K562 (cell line): ENCODE measurements at regions not wholly inside any gene's neighbourhood (a gene's known extent, or its start where the extent isn't known, plus 50 kb on each side); places are given as distances from the start of the nearest gene placed in this dataset.

Experiments used
- ATAC-seq: fragments of 200-7000 bp; cut with Tn5 transposase; 3 replicates; pipeline ENCODE4 v1.9.1; 2020; ENCODE audit warnings: moderate library complexity
- BruUV-seq: library from RNA; stranded (reverse); fragments of 400-500 nt; replicated peaks from 2 replicates; lab custom pipeline; 2021; lab: Mats Ljungman, UMichigan
- CTCF ChIA-PET: fragments of 300-600 bp; formaldehyde crosslinking; extraction: SDS; loops from one replicate; lab custom pipeline; 2021; ENCODE audit warnings: low intra/inter-chr PET ratio; lab: Yijun Ruan, JAX
- POLR2A ChIA-PET: fragments of 300-600, 350-650 bp; sonication (Branson Sonifier 250); formaldehyde crosslinking; extraction: SDS; loops from one replicate; lab custom pipeline; 2021; ENCODE audit warnings: antibody characterized with exemption, inconsistent platforms; lab: Yijun Ruan, JAX
- DNase-seq, 4 experiments: peaks; one replicate each; pipeline versions ENCODE4 v3.0.0 to v3.0.0-alpha.2; 2011 to 2018; ENCODE audit warnings: low spot score in 3 of 4, mixed read lengths in 3 of 4; ENCODE audit errors: extremely low read depth in 1 of 4
- FAIRE-seq: peaks from 2 replicates; lab custom pipeline; 2011; peaks lifted over from hg19 to GRCh38; lab: Jason Lieb, UNC
- H2AFZ ChIP-seq: 2 replicates; pipeline ENCODE4 v1.6.0; 2011; ENCODE audit warnings: low read depth, low read length, control low read depth, inconsistent platforms
- H3K27ac ChIP-seq: fragments of 200-600 bp; 3 replicates; pipeline ENCODE4 v1.8.0; 2011; ENCODE audit warnings: low read depth, mild to moderate bottlenecking, control low read depth, inconsistent platforms, low read length, moderate library complexity, mixed read lengths; ENCODE audit errors: extremely low read depth
- H3K27me3 ChIP-seq, 2 experiments: fragments of 300-600 bp in 1 of 2; 2 replicates in 1 of 2; 3 replicates in 1 of 2; pipeline versions ENCODE4 v1.6.0 to v1.8.0; 2011; ENCODE audit warnings: inconsistent platforms in 2 of 2, low read length in 2 of 2, mild to moderate bottlenecking in 1 of 2, mixed read lengths in 1 of 2, moderate library complexity in 1 of 2; ENCODE audit not compliant: control insufficient read depth in 2 of 2, insufficient read depth in 2 of 2
- H3K36me3 ChIP-seq: fragments of 300-600 bp; 3 replicates; pipeline ENCODE4 v1.8.0; 2011; ENCODE audit warnings: mild to moderate bottlenecking, low read length, inconsistent platforms; ENCODE audit not compliant: control insufficient read depth, insufficient read depth
- H3K4me1 ChIP-seq, 2 experiments: fragments of 200-600 bp in 1 of 2; replicated peaks in 1 of 2; 2 replicates in 1 of 2; 3 replicates in 1 of 2; pipeline versions ENCODE4 v1.5.1 to v1.8.0; 2011; ENCODE audit warnings: inconsistent platforms in 2 of 2, low read length in 2 of 2, mild to moderate bottlenecking in 1 of 2, mixed read lengths in 1 of 2, moderate library complexity in 1 of 2; ENCODE audit not compliant: control insufficient read depth in 2 of 2, insufficient read depth in 2 of 2
- H3K4me2 ChIP-seq: 2 replicates; pipeline ENCODE4 v1.6.1; 2011; ENCODE audit warnings: low read length, control low read depth, inconsistent platforms, mixed read lengths; ENCODE audit not compliant: insufficient read depth
- H3K4me3 ChIP-seq: fragments of 200-600 bp; sonication (generic), shearing (Covaris generic); 2 replicates; pipeline ENCODE4 v1.5.1; 2016; ENCODE audit warnings: control low read depth, inconsistent platforms
- H3K79me2 ChIP-seq: fragments of 200-600 bp; 3 replicates; pipeline ENCODE4 v1.8.0; 2011; ENCODE audit warnings: low read length, inconsistent platforms; ENCODE audit not compliant: control insufficient read depth, insufficient read depth
- H3K9ac ChIP-seq, 2 experiments: 2 replicates each; pipeline versions ENCODE4 v1.6.0 to v1.6.1; 2011; ENCODE audit warnings: low read depth in 2 of 2, low read length in 2 of 2, control low read depth in 1 of 2, inconsistent platforms in 1 of 2, mild to moderate bottlenecking in 1 of 2, mixed read lengths in 1 of 2; ENCODE audit not compliant: insufficient read depth in 1 of 2
- H3K9me1 ChIP-seq: one replicate; pipeline ENCODE4 v1.6.0; 2011; ENCODE audit warnings: inconsistent platforms, mild to moderate bottlenecking, low read length, moderate library complexity; ENCODE audit not compliant: control insufficient read depth, insufficient read depth
- H3K9me3 ChIP-seq: replicated peaks from 2 replicates; pipeline ENCODE4 v1.5.1; 2011; ENCODE audit warnings: low read depth, low read length, inconsistent platforms; ENCODE audit not compliant: control insufficient read depth, insufficient read depth
- H4K20me1 ChIP-seq: replicated peaks from 2 replicates; pipeline ENCODE4 v1.6.1; 2011; ENCODE audit warnings: low read length, inconsistent platforms, mixed read lengths; ENCODE audit not compliant: control insufficient read depth, insufficient read depth
- BRD4 ChIP-seq: fragments of 200-600 bp; sonication (generic); IDR thresholded peaks from 2 replicates; pipeline ENCODE4 v1.6.1; 2017; ENCODE audit warnings: inconsistent platforms
- CBFA2T3 ChIP-seq: fragments of 450-650 bp; IDR thresholded peaks from 2 replicates; pipeline ENCODE4 v1.6.1; 2017
- CCAR2 ChIP-seq: fragments of 200-400 bp; formaldehyde crosslinking; IDR thresholded peaks from 2 replicates; pipeline ENCODE4 v1.6.1; 2017; ENCODE audit warnings: mild to moderate bottlenecking, low read depth, low read length
- CTCF ChIP-seq, 3 experiments: IDR thresholded peaks in 2 of 3; conservative IDR thresholded peaks in 1 of 3; 2 replicates each; pipeline ENCODE4 v1.5.1; 2011 to 2012; ENCODE audit warnings: low read length in 3 of 3, mild to moderate bottlenecking in 3 of 3, control low read depth in 2 of 3, improper control_type of control experiment in 1 of 3, inconsistent platforms in 1 of 3, low read depth in 1 of 3, mixed read lengths in 1 of 3, moderate library complexity in 1 of 3; ENCODE audit not compliant: insufficient read depth in 2 of 3
- KLF1 ChIP-seq: fragments of 450-650 bp; IDR thresholded peaks from 2 replicates; pipeline ENCODE4 v1.6.1; 2016; ENCODE audit warnings: missing genetic modification characterization, missing compliant biosample characterization
- PATZ1 ChIP-seq: fragments of 250-450 bp; sonication (Bioruptor Pico); IDR thresholded peaks from 2 replicates; pipeline ENCODE4 v1.5.0; 2020; ENCODE audit warnings: mild to moderate bottlenecking, borderline replicate concordance
- ZNF174 ChIP-seq: fragments of 250-450 bp; sonication (Bioruptor Pico); IDR thresholded peaks from 2 replicates; pipeline ENCODE4 v1.4.0; 2020; ENCODE audit warnings: mild to moderate bottlenecking
- WGBS: fragments of 100-300 bp; shearing (Covaris generic); methylation state at CpG from one replicate; pipeline ENCODE4 v1.1.6; 2016; ENCODE audit warnings: low coverage, mixed read lengths; ENCODE audit not compliant: insufficient coverage; ENCODE audit errors: missing lambda C conversion rate; 5-methylcytosine and 5-hydroxymethylcytosine counted together
- in situ Hi-C: fragments of 300-500 bp; cut with MboI; formaldehyde crosslinking; loops from 4 replicates; pipeline ENCODE4 v1.15.0; 2018; ENCODE audit warnings: inconsistent platforms, mixed read lengths
- intact Hi-C: fragments of 100-400 bp; cut with micrococcal nuclease; formaldehyde crosslinking; loops from 2 replicates; pipeline ENCODE4 v1.14.2; 2022

DNA sequence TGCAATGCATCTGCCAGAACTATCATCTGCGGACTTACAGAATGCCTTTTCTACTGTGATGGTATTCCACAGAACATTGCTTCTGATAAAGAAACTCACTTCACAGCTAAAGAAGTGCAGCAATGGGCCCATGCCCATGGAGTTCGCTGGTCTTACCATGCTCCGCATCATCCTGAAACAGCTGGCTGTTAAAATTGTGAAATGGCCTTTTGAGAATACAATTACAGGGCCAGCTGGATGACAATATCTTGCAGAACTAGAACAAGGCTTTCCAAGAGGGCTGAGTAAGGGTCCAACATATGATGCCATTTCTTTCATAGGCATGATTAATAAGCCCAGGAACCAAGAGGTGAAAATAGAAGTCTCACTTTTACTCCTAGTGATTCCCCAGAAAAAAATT lies 104.1 kb upstream of the ADCY1 start (continued):
- TF ChIP-seq PATZ1 (CRISPR knock-in tag) = no peak
- TF ChIP-seq CTCF (IDR thresholded peaks at IDR 0.05 in 2 of 3, conservative IDR thresholded peaks at IDR 0.05 in 1 of 3; ENCODE audit: insufficient read depth in 2 of 3, low read depth in 1 of 3, low read length in 3 of 3) = no peak
- no peak for TF ChIP-seq BRD4
- TF ChIP-seq KLF1 (tag) = no peak

DNA sequence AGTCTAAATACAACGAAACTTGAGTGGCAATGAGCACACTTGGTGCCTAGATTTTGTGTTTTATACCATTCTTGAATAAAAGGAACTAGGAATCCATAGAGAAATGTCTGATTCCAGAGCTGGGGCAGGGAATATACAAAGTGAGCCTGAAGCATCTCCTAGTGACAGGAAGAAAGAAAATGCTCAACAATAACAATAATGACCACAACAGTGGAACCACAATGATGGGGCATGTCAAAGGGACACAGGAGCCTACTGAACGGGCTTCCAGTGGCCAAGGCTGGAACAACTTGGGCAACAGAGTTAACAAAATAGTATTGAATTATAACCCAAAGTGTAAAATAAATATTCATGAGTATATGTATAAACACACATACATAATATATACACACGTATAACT lies 94.4 kb upstream of the ADCY1 start:
- no peak overlapping the region for H3K9ac ChIP-seq
- H3K4me2 ChIP-seq = no peak overlapping the region
- no peaks in the 10 kb centered on the region for H3K27me3 ChIP-seq
- POLR2A ChIA-PET = no interaction called here
- BruUV-seq = no TSS peak
- H4K20me1 ChIP-seq = no peaks in the 10 kb centered on the region
- TF ChIP-seq ZNF174 (no peak), CBFA2T3 (no peak), CCAR2 (no peak)
- H3K4me1 ChIP-seq = no peaks in the 10 kb centered on the region
- no peaks in the 10 kb centered on the region for H3K79me2 ChIP-seq
- DNase-seq = no peak
- no peak for FAIRE-seq
- H2AFZ ChIP-seq = no peak overlapping the region
- no peak overlapping the region for H3K4me3 ChIP-seq
- 0% methylated on average over 3 of the region's 3 CpGs for WGBS
- intact Hi-C loops = no loop called here
- no peak for ATAC-seq
- CTCF ChIA-PET = no interaction called here
- H3K9me3 ChIP-seq = no peaks in the 10 kb centered on the region
- H3K27ac ChIP-seq = no peak overlapping the region
- in situ Hi-C loops = no loop called here
- no peaks in the 10 kb centered on the region for H3K36me3 ChIP-seq
- no peaks in the 10 kb centered on the region for H3K9me1 ChIP-seq
